SK-N-SH treated with all-trans-retinoic acid at 6 μM for 48 hours (cell line): ENCODE measurements at regions not wholly inside any gene's neighbourhood (a gene's known extent, or its start where the extent isn't known, plus 50 kb on each side); places are given as distances from the start of the nearest gene placed in this dataset.

Source experiments
- ARNTL ChIP-seq: fragments of 450-650 bp; formaldehyde crosslinking; IDR thresholded peaks from 2 replicates; pipeline ENCODE4 v1.5.0; 2020; ENCODE audit warnings: low read depth, mild to moderate bottlenecking, moderate library complexity, borderline replicate concordance
- BACH2 ChIP-seq: fragments of 250-450 bp; sonication (Bioruptor Pico); IDR thresholded peaks from 2 replicates; pipeline ENCODE4 v1.9.0; 2021; ENCODE audit warnings: mild to moderate bottlenecking, borderline replicate concordance
- CREB5 ChIP-seq: fragments of 250-450 bp; sonication (Bioruptor Pico); IDR thresholded peaks from 2 replicates; pipeline ENCODE4 v1.5.1; 2020; ENCODE audit warnings: low read depth, mild to moderate bottlenecking, moderate library complexity
- GLIS3 ChIP-seq: fragments of 250-450 bp; sonication (Bioruptor Pico); IDR thresholded peaks from 2 replicates; pipeline ENCODE4 v1.5.0; 2020; ENCODE audit warnings: mild to moderate bottlenecking, moderate library complexity
- OSR1 ChIP-seq: fragments of 250-450 bp; sonication (Bioruptor Pico); IDR thresholded peaks from 2 replicates; pipeline ENCODE4 v1.8.0; 2022; ENCODE audit warnings: moderate library complexity, mild to moderate bottlenecking, inconsistent platforms
- PATZ1 ChIP-seq: fragments of 250-450 bp; sonication (Bioruptor Pico); IDR thresholded peaks from 2 replicates; pipeline ENCODE4 v1.8.0; 2020; ENCODE audit warnings: mild to moderate bottlenecking, moderate library complexity, borderline replicate concordance
- SNAI2 ChIP-seq: fragments of 250-450 bp; sonication (Bioruptor Pico); IDR thresholded peaks from 2 replicates; pipeline ENCODE4 v1.5.0; 2020; ENCODE audit warnings: mild to moderate bottlenecking, moderate library complexity
- TOX ChIP-seq: fragments of 250-450 bp; sonication (Bioruptor Pico); IDR thresholded peaks from 2 replicates; pipeline ENCODE4 v1.8.0; 2021; ENCODE audit warnings: mild to moderate bottlenecking, moderate library complexity, borderline replicate concordance
- ZFP3 ChIP-seq: fragments of 250-450 bp; sonication (Bioruptor Pico); IDR thresholded peaks from 2 replicates; pipeline ENCODE4 v1.5.0; 2020; ENCODE audit warnings: mild to moderate bottlenecking, moderate library complexity

GRCh38 chr21:28298251-28298672 lies 694.4 kb downstream of the LTN1 start:
- TF ChIP-seq CREB5 (CRISPR knock-in tag) (no peak), TOX (CRISPR knock-in tag) (no peak), OSR1 (CRISPR knock-in tag) (no peak), PATZ1 (CRISPR knock-in tag) (no peak), GLIS3 (no peak), ZFP3 (CRISPR knock-in tag) (no peak), SNAI2 (no peak), ARNTL (CRISPR knock-in tag) (no peak), BACH2 (CRISPR knock-in tag) (no peak)
